HK-2 (cell line): ENCODE measurements at regions not wholly inside any gene's neighbourhood (a gene's known extent, or its start where the extent isn't known, plus 50 kb on each side); places are given as distances from the start of the nearest gene placed in this dataset.
A peak's percentile ranks its signal among the peaks of the same experiment; 100 is the strongest.

Source experiments
- DNase-seq: peaks from one replicate; pipeline ENCODE4 v3.0.0-alpha.2; 2018; ENCODE audit not compliant: unreplicated experiment

DNA sequence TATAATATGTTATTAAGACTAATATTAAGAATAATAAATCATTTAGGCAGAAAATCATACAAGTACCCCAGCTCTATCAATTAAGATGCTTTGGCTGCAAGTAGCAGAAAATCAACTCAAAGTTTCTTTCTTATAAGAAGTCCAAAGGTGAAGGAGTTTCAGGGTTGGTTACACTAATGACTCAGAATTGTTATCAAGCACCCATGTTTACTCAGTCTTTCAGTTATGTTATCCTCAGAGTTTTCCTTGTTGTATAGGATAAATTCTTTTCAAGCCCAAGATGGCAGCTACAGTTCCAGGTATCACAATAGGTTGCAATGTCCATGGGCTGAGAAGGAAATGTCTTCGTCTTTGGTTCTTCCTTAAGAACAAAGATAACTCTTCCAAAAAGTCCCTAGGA, 163.6 kb downstream of the TNFSF18 start:
- DNase-seq, result no peak

DNA sequence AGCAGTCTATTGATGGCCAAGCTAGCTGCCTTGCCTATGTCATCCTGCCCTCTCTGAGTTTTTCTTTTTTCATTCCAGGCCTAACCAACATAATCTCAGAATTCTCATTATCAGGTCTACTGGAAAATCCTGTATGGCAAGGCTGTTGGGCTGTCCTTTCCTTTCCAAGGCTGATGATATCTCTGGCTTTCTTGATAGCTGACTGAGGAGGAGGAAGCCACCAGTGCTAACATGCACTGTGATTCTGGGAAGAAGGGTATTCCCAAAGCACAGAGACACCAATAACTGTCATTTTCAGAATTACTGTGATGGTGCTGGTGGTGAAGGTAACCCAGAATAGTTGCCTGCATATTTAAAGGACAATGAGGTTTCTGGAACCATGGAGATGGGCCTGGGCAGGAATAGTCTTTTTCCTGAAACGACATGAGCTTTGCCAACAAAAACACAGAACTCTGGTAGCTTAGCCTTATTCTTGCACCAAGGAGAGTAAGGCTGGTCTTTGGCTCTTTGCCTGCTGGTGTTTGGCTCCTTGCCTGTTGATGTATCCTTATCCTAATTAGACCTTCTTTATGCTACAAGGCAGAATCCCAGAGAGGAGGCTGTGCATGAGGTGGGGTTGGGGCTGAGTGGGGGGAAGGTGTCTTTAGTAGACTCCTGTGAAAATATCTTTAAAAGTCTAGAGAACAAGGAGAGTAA, 157.4 kb downstream of the TNFSF18 start:
- DNase-seq, result no peak

DNA sequence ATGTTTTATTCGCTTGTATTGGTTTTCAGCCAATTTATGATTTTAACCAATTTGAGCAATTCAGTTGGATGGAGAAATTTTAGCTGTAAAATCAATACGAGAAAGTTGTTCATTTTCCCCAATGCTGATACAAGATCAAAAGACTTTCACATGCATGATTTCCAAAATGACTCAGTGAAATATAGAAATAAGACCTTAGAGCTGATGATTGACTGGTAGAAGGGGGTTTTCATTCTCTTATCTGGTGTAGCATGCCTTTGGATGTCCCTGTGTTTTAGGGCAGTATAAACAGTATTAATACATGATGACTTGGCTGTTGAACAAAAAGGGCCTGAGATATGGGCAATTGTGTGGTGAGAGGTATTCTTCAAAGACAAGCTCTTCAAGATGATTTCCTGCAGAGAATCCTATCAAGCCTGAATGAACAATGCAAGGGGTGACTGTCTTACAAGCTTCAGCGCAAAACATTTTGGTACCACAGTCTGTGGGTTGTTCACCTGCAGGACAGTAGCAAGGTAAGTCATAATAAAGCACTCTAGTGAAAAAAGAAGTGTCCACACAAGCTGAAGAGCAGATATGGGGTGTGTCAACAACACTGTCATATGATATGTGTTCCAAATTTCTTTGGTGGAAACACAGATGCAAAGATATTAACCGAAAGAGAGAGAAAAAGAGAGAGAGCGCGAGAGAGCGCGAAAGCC, 156.2 kb downstream of the TNFSF18 start:
- DNase-seq, result no peak

DNA sequence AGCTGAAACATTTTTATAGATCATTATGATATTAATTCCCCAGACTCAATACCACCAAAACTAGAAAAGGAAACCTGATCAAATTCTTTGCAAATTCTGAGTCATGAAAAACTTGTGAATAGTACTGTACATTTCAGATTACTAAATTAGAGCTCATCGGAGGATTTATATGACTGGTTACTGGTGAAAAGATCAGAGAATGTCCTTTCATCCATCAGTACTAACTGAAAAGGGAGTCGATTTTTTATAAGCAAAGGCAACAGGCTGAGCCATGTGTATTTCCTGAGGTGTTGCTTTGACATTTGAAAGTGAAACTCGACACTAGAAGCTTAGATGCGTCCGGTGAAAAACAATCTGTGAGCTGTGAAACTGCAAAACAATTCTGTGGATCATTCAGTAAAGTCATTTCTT, 155.7 kb downstream of the TNFSF18 start:
- DNase-seq, result no peak

DNA sequence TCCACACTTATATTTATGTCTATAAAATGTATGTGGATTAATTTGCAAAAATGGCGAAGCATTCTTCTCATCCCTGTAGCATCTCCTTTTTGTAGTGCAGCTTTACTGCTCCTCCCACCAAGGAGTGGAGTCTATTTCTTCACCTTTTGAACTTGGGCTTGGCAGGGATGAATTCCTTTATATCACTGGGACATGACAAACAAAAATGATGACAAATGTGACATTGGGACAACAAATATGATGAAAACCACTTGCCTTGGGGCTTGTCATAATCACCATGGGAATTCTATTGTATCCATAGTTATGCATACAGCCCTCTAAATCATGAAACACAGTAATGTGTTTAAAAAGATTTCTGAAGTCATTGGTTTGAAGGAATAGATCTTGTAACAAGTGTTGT, 155.0 kb downstream of the TNFSF18 start:
- DNase-seq, result no peak

DNA sequence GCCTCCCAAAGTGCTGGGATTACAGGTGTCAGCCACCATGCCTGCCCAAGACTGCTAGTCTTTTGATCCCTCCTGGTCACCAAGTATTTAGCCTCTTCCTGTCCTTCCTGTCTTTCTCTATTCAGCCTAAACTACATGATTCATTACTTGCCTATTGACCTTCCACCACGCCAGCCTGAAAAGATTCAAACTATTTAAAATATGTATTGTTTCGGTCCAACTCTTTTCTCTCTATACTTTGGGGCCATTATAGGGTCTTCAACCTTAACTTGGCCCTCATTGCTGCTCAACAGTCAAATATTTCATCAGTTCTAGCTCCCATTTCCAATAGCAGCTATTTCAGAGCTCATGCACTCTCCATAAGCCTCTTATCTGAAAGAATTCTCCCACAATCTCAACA, 153.0 kb downstream of the TNFSF18 start:
- no peak for DNase-seq

DNA sequence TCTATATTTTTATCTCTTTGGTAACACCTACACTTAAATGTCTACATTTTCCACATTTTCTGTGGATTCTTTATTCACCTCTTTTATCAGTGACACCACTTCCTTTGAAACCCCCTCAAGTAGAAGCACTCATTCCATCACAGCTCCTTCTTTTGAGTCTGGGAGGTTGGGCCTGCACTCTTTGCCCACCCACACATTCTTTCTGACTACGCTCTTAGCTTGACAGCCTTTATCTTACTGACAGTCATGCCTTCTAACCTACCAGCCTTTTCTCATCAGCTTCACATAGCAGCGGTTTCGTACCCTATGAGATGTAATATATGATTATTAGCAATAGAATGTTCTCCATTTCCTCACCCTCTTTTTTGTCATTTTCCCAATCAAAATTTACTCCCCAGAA, 151.9 kb downstream of the TNFSF18 start:
- DNase-seq, result no peak

DNA sequence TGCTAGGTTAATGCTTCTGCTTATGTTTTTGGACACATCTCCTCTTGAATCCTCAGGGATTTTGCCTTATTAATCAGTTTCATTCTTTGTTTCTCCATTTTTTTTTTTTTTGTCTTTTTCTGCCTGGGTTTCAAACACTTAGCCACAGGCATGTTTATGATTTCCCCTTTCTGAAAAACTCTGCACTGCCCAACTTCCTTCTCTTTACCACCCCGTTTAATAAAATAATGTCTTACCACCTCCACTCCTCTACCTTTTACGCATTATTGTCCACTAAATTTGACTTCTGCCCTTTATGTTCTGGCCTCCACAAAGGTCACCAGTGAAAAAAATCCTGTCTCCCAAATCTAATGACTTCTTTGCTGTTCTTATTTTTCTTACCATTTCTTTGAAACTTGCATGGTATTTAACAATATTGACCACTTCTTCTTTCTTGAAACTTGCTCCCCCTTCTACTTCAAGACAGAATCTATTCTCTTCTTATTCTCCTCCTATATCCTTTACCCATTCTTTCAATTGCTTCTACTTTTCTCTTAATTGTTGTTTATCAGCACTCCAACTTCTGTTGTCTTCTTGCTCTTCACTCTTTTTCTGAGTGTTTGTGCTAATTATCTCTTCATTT, 150.3 kb downstream of the TNFSF18 start:
- DNase-seq, result no peak

DNA sequence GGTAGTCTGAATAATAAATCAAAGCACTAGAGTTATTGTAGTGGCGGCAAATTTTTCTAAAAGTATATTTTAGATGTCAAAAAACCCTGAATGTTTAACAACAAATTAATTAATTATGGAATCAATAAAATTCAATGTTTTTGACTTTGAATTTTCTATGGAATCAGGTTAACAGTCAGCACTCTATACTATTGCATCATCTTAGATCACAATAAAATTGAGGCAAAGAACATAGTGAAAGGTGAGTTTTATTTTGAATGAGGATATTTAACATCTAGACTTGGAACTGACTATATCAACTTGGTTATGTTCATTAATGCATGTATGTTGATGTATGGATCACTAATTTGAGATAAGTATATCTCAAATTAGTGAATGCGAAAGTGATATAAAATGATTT, 148.5 kb downstream of the TNFSF18 start:
- no peak for DNase-seq

DNA sequence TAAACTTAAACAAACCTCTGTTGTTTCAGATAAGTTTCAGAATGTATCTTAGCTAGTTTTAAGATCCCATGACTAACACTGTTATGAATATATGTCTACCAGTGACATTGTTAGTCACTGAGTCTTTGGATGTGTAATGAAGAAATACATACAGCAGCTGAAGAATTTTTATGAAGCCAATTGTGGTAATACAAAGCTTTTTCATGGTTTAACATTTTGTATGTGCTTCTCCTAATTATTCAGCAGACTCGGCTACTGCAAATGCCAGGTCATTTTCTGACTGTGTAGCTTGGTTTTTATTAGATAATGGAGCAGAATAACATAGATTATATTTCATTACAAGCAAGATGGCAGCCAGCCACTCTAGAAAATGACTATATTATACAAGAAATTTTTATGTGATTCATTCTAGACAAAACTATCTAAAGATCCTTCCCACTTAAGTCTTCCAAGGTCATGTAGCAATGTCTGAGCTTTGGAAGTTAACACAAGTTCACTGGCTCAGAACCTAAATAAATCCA, 147.8 kb downstream of the TNFSF18 start:
- DNase-seq, result no peak

DNA sequence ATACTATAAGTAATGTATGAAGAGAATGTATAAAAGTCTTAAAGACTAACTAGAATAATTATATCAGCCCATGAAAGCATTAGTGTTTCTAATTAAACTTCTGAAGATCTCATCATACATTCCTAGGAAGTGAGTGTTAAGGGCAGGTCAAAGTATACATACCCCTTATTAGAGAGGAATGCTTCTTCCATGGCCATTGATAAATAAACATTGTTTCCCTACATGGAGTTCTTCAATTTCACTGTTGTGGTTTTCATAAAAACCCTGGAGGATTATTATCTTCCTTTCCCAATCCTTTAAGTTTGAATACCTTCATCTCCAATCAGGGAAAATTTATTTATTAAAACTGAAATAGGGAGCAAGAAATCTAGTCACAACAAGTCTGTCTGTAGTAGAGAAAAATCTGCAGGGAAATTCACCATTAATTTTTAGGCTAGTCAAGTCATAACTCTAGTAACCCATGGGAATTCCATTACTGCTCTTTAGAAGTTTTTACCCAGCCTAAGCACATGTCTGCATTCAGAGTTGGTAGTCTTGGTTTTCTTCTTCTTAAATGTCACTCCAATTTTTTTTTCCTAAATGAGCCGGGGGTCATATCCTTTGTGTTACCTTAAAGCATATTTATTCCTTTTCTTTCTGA, 147.0 kb downstream of the TNFSF18 start:
- no peak for DNase-seq

DNA sequence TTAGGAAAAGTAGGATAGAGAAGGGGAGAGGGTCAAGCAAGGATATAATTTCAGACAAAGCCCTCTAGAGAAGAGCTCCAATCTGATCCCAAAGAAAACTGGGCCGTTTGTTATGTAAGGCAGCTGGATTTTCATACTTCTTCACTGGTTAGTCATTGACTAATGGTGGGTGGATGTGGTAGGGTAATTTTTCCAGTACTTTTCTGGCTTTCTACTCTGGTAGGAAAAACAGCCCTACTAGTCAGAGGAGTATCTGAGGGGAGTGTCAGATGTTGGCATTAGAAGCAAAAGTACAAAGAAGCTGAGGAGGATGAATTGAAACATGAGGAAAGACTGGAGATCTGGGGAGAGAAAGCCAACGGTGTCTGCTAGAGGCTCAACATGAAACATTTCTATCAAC, 145.3 kb downstream of the TNFSF18 start:
- DNase-seq, result no peak

DNA sequence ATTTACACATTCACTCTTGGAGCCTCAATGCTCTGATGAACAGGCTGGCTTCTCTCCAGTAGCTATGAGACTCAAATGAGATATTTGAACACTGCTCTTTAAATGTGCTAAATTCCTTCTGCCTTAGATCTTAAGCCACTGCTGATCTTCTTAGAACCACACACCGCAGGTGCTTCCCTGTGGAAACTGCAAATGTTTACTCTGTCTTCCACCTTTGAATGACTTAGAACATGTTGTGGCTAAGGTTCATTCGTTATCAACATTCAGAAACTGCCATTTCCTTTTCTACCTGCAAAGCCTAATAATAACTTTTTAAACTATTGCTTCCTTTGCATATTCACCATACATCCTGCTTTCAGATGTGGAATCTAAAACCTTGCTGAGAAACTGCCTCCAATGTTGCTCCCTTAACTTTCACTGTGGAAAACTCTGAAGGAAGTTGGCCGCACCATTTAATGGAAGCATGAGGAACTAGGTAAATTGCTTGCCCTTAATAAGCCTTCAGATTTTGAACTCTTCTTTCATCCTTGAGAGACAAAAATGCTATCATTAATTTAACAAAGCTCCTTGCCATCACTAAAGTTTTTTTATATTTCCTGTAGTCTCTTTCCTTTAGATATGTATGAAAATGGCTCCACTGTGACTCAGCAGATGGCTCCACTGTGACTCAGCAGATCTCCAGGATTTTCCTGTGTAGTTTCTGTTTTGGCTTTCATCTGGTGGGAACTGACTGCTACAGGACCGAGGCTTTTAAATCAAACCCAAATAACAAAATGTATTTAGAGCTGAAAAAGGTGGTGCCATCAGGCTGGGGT, 143.8 kb downstream of the TNFSF18 start:
- peak; percentile 71 for DNase-seq

DNA sequence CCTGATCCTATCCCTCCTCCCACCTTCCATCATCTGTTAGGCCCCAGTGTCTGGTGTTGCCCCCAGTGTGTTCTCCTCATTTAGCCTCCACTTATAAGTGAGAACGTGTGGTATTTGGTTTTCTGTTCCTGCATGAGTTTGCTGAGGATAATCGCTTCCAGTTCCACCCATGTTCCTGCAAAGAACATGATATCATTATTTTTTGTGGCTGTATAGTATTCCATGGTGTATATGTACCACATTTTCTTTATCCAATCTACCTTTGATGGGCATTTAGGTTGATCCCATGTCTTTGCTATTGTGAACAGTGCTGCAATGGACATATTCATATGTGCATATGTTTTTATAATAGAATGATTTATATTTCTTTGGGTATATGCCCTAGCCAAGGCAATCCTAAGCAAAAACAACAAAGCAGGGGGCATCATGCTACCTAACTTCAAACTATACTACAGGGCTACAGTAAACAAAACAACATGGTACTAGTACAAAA, 142.9 kb downstream of the TNFSF18 start:
- no peak for DNase-seq

DNA sequence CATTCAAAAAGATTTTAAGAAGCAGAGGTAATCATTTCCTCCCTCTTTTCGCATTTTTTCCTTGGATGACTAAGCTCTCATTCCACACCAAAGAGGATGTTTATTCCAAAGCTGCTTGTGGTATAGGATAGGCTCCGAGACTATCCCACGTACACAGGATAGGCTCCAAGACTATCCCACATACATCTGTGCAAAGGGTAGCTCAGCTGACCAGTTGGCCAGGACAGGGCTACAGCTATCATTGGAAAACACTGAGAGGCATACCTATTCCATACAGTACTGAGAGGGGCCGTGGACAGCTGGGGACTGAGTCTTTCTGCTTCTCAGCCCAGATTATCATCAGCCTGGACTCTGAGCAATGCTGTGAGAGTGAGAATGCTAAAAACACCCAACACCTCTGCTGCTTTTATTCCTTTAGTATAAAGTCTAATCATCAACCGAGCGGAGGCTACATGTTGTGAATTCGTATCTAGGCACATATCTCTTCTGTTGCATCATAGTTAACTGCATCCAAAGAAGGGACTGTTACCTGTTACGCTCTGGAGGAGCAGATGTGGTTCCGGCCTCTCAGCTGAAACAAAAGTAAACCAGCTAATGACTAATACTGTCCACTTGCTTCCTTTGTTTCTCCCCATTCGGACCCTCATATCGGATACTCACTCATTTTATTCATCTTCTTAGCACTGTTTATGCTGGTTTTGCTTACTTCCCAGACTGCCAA, 141.0 kb downstream of the TNFSF18 start:
- peak; percentile 69 for DNase-seq

DNA sequence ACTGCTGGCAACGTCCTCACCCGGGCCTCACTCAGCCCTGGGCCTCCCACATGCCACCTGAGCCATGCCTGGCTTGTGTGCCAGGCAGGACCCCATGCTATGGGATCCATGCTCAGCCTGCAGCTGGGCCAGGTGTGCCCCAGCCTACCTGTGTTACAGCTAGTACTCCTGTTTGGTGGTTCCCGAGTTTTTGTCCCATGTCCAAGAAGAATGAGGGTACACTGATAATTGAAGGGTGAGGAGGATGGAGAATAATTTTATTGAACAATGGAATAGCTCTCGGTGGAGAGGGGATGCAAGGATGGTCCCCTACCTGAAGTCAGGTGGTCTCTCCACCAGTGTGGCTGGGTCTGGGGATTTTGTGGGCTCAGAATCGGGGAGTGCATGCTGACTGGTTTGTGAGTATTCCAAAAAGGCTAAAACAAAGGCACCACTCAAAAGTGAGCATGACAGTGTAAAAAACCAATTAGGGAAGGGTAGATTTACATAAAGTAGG, 137.9 kb downstream of the TNFSF18 start:
- no peak for DNase-seq

DNA sequence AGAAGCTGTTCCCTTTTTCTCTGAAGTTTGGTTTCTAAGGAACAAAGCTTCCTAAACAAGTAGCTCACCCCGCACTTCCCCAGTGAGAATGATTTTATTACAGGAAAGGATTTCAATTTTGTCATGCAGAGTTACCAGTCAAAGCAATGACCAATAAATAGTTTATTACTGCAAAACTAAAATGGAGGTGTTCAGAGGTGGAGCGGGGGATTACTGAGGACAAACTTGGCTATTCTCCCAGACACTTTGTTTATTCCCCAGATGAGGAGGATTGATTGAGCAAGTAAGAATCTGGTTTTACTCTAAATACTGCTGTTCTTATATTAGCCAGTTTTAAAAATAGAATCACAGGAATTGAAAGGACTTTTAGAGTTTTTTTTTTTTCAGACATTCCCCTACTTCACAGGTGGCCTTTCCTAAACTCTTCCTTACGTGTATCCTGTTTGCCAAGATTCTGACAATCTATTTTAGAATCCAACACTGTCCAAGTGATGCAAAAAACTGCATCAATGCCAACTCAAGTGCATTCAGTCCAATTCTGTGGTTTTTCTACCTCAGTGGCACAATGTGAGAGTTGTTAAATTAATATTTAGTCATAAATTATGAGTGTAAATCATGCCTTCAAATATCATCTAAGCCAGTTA, 136.1 kb downstream of the TNFSF18 start:
- DNase-seq, result no peak

DNA sequence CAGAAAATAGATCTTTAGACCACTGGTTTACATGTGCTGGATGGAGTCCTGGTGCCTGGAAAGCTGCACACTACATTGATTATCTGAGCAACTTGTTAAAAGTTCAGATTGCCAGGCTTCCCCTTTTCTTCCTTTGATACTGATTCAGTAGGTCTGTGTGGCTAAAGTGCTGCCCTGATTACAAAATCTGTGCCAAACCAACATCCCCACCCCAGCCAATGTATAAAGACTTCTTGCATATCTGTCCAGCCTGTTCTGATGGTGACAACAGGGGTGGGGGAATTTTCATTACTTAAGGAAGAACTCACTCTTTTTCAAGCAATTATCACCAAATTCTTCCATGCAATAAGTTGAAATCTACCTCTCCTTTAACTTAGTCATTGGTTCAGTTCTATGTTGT, 135.5 kb downstream of the TNFSF18 start:
- DNase-seq, result no peak

DNA sequence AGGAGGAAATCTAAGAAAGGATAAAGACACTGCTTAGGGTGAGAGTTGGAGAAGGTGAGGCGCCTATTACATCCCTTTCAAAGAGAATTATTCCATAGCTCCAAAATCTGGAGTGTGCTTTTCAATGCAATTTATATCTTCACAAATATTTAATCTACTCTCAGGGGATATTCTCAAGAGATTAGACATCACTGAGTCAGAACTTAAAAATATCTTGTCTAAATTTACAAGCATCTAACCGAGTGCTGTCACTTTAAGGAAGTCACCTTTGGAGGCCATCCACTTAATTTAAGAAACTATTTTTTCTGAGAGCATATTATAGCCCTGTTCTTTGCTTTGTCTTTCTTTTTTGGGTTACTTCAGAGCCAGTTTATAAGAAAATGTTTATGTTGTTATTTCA, 134.6 kb downstream of the TNFSF18 start:
- DNase-seq, result no peak

DNA sequence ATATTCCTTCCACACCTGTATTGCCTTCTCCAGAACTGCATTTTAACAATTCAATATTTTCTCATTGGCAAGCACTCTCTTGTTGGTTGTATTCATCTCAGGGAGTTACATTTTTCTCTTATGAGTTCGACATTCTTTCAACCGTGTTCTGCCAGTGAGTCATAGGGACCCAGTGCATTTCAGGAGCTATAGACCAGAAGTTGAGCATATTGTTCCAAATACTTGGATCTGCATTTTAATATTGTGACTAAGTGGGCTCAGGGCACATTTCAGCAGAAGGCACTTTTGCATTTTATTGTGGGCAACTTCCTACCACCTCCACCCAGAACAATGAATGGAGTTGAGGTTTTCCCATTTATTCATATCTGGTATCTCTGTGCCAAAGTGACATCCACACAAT, 132.8 kb downstream of the TNFSF18 start:
- DNase-seq, result peak; percentile 54
